Body of pancreas (tissue), 4 donors: ENCODE measurements at regions not wholly inside any gene's neighbourhood (a gene's known extent, or its start where the extent isn't known, plus 50 kb on each side); places are given as distances from the start of the nearest gene placed in this dataset.
"Not testable (repeated sequence)": the region's sequence is repeated elsewhere in the genome, so short reads cannot be mapped to it uniquely, and the experiment has no call there.

Experiments used
- ATAC-seq: fragments of 150-250 bp; one replicate; pipeline ENCODE4 v1.9.1; 2016
- DNase-seq, 4 donors: peaks; one replicate each; pipeline ENCODE4 v3.0.0-alpha.2; 2019
- H3K27ac ChIP-seq, 4 donors: fragments of 200-600 bp; sonication (generic); 1 replicate in 3 of 4; 2 replicates in 1 of 4; pipeline versions ENCODE4 v1.5.1 to v1.6.1; 2016 to 2019; ENCODE audit warnings: mild to moderate bottlenecking in 1 of 4, mixed read lengths in 1 of 4, moderate library complexity in 1 of 4
- H3K27me3 ChIP-seq, 2 donors: fragments of 200-600 bp; sonication (generic); one replicate each; pipeline ENCODE4 v1.6.0; 2016; ENCODE audit warnings: mild to moderate bottlenecking in 1 of 2
- H3K36me3 ChIP-seq, 2 donors: fragments of 200-600 bp; sonication (generic); replicated peaks in 1 of 2; 2 replicates each; pipeline ENCODE4 v1.5.1; 2016; ENCODE audit warnings: low read depth in 2 of 2; ENCODE audit not compliant: insufficient read depth in 1 of 2
- H3K4me1 ChIP-seq: fragments of 200-600 bp; sonication (generic); one replicate; pipeline ENCODE4 v1.6.0; 2016
- H3K4me3 ChIP-seq, 2 donors: fragments of 200-600 bp; sonication (generic); 1 replicate in 1 of 2; 2 replicates in 1 of 2; pipeline ENCODE4 v1.5.1; 2016 to 2019
- H3K9me3 ChIP-seq, 3 donors: fragments of 200-600 bp; sonication (generic); 1 replicate in 2 of 3; 2 replicates in 1 of 3; pipeline ENCODE4 v1.5.1; 2016
- CTCF ChIP-seq, 7 experiments: fragments of 450-650 bp in 4 of 7; fragments of 200-600 bp in 3 of 7; sonication (generic) in 3 of 7; IDR thresholded peaks; one replicate each; pipeline ENCODE4 v1.5.1; 2016 to 2019; ENCODE audit warnings: antibody characterized with exemption in 7 of 7
- POLR2A ChIP-seq, 3 donors: fragments of 450-650 bp; IDR thresholded peaks; one replicate each; pipeline ENCODE4 v1.6.1; 2016; ENCODE audit warnings: antibody characterized with exemption in 3 of 3, mild to moderate bottlenecking in 2 of 3
- WGBS, 2 donors: methylation state at CpG; one replicate each; pipeline ENCODE4 v1.1.5; 2017; 5-methylcytosine and 5-hydroxymethylcytosine counted together
- intact Hi-C: fragments of 100-400 bp; cut with DNase I; formaldehyde crosslinking; loops from one replicate; pipeline ENCODE4 v1.15.1; 2023

- Histone ChIP-seq H3K4me3 (no peak overlapping the region), H3K27me3 (no peaks in the 10 kb centered on the region), H3K4me1 (no peaks in the 10 kb centered on the region), H3K27ac (no peak overlapping the region), H3K9me3 (no peaks in the 10 kb centered on the region), H3K36me3 (no peaks in the 10 kb centered on the region)
- ATAC-seq, result no peak
- no peak for TF ChIP-seq CTCF (IDR thresholded peaks at IDR 0.05)
- no peak for TF ChIP-seq POLR2A (IDR thresholded peaks at IDR 0.05)
- intact Hi-C loops, result no loop called here
- 87 to 88% methylated on average over 8 of the region's 8 CpGs for WGBS, 2 donors
- DNase-seq, result no peak
Measured at GRCh38 chr15:85276921-85277320, 103.5 kb upstream of the AKAP13 start.

GRCh38 chr15:85277847-85278370, 102.5 kb upstream of the AKAP13 start:
- no peaks in the 10 kb centered on the region for H3K4me1 ChIP-seq
- WGBS, 2 donors, result 81 to 91% methylated on average over 2 to 3 of the region's 3 CpGs
- H3K4me3 ChIP-seq, result no peak overlapping the region
- no peak for DNase-seq
- H3K27ac ChIP-seq, result no peak overlapping the region
- no peaks in the 10 kb centered on the region for H3K27me3 ChIP-seq
- no peaks in the 10 kb centered on the region for H3K9me3 ChIP-seq
- intact Hi-C loops, result no loop called here
- no peak for TF ChIP-seq POLR2A (IDR thresholded peaks at IDR 0.05)
- no peak for ATAC-seq
- no peaks in the 10 kb centered on the region for H3K36me3 ChIP-seq

GRCh38 chr15:85280203-85280602, 100.2 kb upstream of the AKAP13 start:
- TF ChIP-seq POLR2A (IDR thresholded peaks at IDR 0.05), result no peak
- TF ChIP-seq CTCF (IDR thresholded peaks at IDR 0.05), result no peak
- Histone ChIP-seq H3K4me3 (no peak overlapping the region), H3K9me3 (no peaks in the 10 kb centered on the region), H3K27me3 (no peaks in the 10 kb centered on the region), H3K36me3 (no peaks in the 10 kb centered on the region), H3K27ac (no peak overlapping the region), H3K4me1 (no peaks in the 10 kb centered on the region)
- 72 to 80% methylated on average over 6 of the region's 6 CpGs for WGBS, 2 donors
- ATAC-seq (no peak), DNase-seq (no peak)
- intact Hi-C loops, result no loop called here

GRCh38 chr15:85281293-85281882, 99.0 kb upstream of the AKAP13 start:
- DNase-seq (no peak), ATAC-seq (no peak)
- intact Hi-C loops, result no loop called here
- no peak overlapping the region for H3K27ac ChIP-seq
- H3K4me3 ChIP-seq, result no peak overlapping the region
- H3K4me1 ChIP-seq, result no peaks in the 10 kb centered on the region
- H3K27me3 ChIP-seq, result no peaks in the 10 kb centered on the region
- 51 to 54% methylated on average over 7 of the region's 7 CpGs for WGBS, 2 donors
- H3K9me3 ChIP-seq, result no peaks in the 10 kb centered on the region
- TF ChIP-seq POLR2A (IDR thresholded peaks at IDR 0.05) (no peak), CTCF (IDR thresholded peaks at IDR 0.05) (no peak)
- no peaks in the 10 kb centered on the region for H3K36me3 ChIP-seq

GRCh38 chr15:85282504-85283115, 97.8 kb upstream of the AKAP13 start:
- H3K9me3 ChIP-seq, result no peaks in the 10 kb centered on the region
- TF ChIP-seq CTCF (IDR thresholded peaks at IDR 0.05), result no peak
- no peak for TF ChIP-seq POLR2A (IDR thresholded peaks at IDR 0.05)
- ATAC-seq (no peak), DNase-seq (peak in 3 of 4 donors; percentile 23 to 36 (median 23))
- intact Hi-C loops, result no loop called here
- no peaks in the 10 kb centered on the region for H3K36me3 ChIP-seq
- no peaks in the 10 kb centered on the region for H3K4me1 ChIP-seq
- no peaks in the 10 kb centered on the region for H3K27me3 ChIP-seq
- 78 to 83% methylated on average over 11 of the region's 11 CpGs for WGBS, 2 donors
- no peak overlapping the region for H3K27ac ChIP-seq
- no peak overlapping the region for H3K4me3 ChIP-seq

- H3K4me1 ChIP-seq, H3K36me3 ChIP-seq, intact Hi-C loops, H3K27ac ChIP-seq, H3K9me3 ChIP-seq, H3K4me3 ChIP-seq, H3K27me3 ChIP-seq, ATAC-seq: not testable (repeated sequence)
- 71% methylated on average over 5 of the region's 5 CpGs; no CpG with 5 or more reads in 1 of the 2 donors for WGBS, 2 donors
- peak in 1 of 4 donors; percentile 25 for DNase-seq
Measured at GRCh38 chr15:85283815-85284214, 96.6 kb upstream of the AKAP13 start.
